GM21529 (cell line): ENCODE measurements at regions not wholly inside any gene's neighbourhood (a gene's known extent, or its start where the extent isn't known, plus 50 kb on each side); places are given as distances from the start of the nearest gene placed in this dataset.
"Not testable (repeated sequence)": the region's sequence is repeated elsewhere in the genome, so short reads cannot be mapped to it uniquely, and the experiment has no call there.

ENCODE experiments used
- ATAC-seq: cut with Tn5 transposase; IDR thresholded peaks from one replicate; pipeline ENCODE4 v1.9.1; 2021; ENCODE audit not compliant: unreplicated experiment

DNA sequence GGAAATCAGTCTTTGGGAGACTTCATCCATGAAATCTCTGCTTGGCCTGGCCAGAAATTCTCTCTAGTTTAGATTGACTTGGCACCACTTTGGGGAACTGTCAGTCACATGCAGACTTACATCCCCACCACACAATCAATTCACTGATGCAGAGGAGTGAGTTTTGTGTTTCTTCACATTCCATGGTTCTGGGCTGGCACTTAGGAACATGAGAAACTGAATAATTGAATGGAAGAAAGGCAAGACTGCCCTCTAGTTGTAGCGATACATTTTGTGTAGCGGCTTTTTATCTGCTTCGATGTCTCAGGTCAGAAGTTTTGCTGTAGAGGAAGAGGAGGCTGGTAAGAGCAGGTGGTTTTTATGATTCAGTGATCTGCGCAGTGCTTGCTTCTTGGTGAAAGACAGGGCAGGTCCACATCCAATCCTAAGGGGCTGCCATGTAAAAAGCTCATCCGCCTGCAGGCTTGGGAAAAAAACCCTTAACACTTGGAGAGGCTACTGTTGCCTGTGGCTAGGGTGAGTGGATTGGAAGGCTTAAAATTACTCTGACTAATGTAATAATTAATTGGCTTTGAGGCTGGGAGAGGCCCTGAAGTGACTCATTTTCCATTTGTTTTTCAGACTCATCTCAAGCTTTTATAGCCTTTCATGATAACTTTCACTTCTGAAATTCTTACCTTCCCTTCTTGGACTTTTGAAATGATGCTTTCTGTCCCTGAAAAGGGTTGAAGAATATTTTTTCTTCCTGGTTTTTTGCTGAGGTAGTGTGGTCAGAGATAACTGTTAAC is 75.4 kb upstream of the LPCAT1 start:
- not testable (repeated sequence) for ATAC-seq

DNA sequence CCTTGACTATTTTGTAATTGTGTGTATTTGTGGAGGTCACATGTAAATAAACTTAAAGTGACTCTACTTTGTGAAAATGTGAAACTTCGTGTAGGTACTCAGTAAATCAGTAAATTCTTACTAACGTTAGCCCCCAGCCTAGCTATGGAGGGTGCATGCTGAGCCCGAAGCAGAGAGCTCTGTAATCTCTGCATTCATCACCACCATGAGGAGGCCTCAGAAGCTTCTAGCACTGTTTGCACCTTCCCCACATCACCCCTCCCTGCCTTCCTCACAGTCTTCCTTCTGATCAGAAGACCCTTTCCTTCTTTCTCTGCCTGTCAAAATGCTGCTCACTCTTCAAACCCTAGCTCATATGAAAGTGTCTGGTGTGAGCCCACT is 73.3 kb upstream of the LPCAT1 start:
- not testable (repeated sequence) for ATAC-seq

DNA sequence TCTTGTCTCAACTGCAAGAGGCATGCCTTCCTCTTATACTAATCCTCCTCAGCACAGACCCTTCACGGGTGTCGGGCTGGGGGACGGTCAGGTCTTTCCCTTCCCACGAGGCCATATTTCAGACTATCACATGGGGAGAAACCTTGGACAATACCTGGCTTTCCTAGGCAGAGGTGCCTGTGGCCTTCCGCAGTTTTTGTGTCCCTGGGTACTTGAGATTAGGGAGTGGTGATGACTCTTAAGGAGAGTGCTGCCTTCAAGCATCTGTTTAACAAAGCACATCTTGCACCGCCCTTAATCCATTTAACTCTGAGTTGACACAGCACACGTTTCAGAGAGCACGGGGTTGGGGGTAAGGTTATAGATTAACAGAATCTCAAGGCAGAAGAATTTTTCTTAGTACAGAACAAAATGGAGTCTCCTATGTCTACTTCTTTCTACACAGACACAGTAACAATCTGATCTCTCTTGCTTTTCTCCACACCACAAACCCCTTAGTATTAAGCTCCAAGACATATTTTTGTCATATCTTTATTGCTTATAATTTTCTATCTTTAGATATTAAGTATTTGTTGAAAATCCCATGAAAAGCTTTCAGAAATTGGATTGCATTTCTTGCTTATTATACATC is 72.8 kb upstream of the LPCAT1 start:
- ATAC-seq, result not testable (repeated sequence)

DNA sequence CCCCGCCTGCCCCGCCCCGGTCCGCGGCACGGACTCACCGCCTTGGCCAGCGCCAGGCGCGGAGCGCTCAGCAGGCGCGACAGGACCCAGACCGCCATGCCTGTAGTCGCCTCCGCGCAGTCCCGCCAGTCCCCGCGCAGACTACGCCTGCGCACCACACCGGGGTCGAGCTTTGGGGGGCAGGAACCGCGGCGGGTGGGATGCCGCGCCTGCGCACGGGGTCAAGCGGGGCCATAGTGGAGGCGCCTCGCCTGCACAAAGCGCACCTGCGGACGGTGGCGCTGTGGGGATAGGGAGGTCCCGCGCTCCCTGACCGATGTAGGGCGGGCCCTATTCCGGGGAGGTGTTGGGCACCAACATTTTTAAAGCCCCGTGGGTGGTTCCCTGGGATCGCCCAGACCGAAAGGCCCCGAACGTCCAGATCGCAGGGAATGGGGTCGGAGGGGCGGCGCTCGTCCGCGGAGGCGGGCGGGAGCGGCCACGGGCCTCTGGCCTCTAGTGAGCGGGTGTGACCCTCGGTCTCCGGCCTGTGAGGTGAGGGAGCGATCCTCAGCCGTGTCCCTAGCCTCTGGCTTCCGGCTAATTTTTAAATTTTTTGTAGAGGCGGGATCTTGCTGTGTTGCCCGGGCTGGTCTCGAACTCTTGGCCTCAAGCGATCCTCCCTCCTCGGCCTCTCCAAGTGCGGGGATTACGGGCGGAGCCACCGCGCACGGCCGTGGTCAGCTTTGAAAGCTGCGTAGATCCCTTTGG is 70.8 kb upstream of the LPCAT1 start:
- peak; percentile 88 for ATAC-seq

DNA sequence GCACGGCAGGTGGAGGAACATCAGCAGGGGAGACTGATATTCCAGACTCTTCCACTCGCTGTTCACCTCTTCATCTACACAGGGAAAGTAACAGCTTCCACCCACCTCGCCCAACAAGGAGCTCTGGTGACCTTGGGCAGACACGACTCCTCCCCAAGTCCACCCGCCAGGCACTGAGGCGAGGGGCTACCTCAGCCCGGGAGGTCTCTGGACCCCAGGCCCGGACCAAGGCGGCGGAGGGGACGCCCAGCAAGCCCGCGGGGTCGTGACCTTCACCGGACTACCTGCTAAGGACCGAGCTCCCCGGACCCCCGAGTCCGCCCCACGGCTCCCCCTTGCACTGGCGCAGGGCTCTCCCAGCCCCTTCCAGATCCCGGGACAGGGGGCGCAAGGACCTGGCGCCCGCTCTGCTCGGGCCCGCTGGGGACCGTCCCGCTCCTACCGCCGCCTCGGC is 70.2 kb upstream of the LPCAT1 start:
- ATAC-seq, result peak; percentile 3

DNA sequence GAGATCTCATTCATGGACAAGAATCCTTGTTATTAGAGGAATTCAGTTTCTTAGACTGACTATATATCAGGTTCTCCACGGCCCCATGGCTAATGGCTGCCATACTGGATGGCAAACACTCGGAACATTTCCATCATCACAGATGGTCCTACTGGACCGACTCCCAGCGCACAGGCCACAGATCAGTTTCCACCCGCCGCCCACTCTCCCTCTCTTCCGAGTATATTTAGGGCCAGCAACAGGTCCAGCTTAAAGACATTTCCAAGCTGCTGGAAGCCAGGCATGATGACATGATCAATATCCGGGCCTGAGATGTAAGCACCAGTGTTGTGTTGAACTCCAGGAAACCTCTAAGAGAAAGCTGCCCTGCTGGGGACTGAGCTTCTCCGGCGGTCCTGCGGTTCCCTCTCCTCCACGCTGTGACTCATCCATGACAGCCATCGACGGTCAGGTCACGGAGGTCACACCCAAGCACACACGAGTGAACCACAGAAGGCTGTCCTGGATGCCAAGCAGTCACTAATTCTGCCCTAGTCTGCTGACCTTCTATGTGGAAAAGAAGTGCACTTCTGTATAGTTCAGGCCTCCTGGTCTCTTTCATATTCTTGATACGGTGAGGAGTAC is 64.4 kb upstream of the LPCAT1 start:
- ATAC-seq, result not testable (repeated sequence)

DNA sequence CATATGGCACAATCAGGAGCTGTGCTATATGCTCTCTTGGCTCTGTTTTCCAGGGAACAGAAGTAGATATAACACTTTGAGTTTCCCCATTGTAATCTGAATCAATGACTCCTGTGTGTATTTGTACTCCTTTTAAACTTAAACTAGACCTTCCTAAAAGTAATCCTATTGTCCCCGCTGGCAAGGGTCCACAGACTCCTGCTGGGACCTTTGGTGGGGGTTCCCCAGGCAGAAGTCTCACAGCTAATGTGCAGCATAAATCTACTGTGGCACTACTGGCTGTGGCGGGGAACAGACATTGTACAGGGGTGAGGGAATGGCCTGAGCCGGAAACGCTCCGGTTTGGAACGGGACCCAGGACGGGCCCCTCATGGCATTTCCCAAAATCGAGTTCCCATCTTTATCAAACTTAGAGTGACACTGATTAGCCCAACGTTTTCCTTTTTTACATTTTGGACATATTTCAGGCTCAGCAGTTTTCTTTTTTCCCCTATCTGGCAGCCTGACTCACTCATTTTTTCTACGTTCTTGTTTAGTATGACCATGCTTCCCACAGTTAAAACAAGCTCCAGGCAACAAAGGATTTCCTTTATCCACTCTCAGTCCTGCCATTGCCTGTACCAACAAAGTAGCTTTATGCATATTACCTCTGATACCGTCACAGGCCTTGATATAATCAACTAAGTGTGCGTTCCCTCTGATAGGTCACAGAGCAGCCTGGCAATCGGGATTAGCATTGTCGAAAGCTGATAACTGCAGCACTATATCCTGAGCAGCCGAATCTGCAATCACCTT is 59.5 kb upstream of the LPCAT1 start:
- not testable (repeated sequence) for ATAC-seq

DNA sequence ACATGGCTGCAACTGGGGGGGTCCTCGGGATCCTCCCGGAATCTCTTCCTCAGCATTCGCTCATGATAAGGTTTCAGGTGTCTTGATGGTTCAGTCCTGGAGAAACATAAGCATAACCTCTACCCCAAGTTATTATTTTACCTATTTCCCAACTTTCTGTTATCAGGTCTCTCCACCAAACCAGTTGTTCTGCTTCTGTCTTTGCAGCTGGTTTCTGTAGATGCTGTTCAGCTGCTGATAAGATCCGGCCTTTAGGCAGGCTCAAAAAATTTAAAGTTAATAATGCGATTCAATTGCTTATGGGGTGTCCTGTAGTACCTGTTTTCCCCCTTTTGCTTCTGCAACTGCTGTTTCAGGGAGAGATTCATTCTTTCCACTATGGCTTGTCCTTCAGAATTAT is 55.6 kb upstream of the LPCAT1 start:
- ATAC-seq, result not testable (repeated sequence)

DNA sequence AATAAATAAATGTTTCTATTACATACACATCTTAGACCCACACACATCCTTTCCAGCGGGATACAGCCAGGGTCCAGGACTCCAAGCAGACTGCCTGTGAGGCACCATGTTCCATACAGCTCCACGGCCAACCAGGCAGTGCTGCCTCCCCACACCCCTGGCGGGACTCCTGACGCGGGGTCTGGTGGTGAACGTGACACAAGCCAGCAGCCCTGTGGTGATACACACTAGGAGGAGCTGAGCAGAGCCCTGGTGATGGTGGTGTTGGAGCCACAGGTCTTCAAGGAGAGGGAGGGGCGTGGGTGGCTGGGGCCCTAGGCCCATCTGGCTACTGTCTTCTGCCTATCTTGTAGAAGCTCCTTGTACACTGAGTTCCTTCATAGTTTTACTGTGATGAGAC is 53.1 kb upstream of the LPCAT1 start:
- ATAC-seq, result not testable (repeated sequence)

DNA sequence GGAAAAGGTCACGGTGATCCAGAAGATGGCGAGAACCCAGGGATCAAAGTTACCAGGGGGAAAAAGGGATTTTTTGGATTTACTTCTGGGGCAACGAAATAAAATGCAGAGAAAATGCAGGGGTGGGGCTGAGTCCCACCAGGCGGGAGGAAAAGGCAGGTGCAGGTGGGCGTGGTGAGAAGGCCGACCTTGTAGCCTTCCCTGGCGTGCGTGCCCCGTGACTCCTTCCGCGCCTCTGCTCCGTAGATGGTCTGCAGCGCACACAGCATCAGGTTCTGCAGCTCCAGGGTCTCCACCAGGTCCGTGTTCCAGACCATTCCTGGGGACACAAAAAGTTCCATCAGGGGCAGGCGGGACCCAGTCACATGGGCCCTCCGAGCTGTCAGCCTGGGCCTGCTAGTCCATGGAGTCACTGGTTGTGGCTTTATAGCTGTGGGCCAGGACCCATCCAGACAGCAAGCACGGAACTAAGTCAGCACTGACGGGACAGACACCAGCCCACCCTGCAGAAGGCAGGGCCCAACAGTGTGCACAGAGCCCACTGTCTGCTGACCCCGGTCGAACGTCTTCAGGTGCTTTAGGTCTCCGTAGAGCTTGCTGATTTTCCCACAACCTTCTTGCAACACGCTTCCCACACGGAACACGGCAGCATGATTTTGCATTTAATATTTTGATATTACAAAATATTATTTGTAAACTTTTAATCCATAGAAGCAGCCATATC is 52.4 kb upstream of the LPCAT1 start:
- not testable (repeated sequence) for ATAC-seq

DNA sequence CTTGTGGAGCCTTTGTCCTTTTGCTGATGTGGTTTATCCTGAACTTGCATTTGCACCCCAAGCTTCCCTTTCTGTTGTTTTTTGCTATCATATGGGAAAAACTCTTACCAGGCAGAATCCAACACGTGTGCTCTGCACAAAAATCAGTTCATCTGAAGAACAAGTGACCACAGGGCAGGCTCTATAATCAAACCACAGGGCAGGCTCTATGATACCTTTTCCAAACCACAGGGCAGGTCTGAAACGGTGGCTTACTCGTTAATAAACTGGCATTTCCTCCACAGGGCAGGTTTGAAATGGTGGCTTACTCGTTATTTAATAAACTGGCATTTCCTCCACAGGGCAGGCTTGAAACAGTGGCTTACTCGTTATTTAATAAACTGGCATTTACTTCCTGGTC is 51.7 kb upstream of the LPCAT1 start:
- ATAC-seq, result not testable (repeated sequence)

DNA sequence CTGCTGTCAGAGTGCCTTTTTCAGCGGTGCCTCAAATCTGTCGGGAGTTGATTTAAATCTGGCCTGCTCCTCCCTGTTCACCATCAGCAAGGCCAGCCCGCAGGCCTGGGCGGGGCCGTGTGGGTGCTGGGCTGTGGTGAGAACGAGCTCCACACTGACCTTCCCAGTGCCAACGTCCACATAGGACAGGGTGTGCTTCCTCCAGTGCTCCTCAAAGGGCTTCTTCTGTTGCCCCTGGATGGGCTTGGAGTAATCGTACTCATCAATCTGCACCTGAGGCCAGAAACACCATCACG is 50.2 kb upstream of the LPCAT1 start:
- ATAC-seq, result not testable (repeated sequence)

DNA sequence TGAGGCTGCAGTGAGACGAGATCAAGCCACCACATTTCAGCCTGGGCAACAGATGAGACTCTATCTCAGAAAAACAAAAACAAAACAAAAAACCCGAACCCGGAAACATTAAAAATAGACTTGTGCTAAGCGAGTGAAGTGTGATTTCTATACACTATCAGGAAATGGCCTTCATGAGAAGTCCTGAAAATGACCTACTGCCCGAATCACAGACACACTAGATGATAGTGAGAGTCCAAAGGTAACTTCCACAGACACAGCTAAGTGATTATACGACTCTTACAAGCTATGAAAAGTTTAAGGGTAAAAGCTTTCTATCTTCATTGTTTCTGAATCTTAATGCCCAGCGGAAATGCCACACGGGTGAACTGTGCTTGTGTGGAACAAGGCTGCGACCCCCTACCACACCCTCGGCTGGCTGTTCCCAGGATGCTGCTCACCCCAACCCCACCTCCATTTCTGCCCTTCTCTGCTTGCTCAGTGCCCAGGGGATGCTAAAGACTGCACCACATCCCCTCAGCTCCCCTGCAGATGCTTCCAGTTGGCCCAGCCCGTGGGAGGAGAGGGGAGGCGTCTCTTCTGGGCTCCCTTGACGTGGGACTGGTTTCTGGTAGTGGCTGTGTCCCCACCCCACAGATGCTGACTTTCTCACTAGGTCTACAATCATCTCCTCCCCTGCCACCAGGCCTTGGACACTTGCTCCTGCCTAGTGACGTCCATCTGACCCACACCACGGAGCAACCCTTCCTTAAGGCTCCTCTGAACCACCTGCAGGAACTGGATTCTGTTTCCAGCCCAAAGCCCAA is 49.7 kb upstream of the LPCAT1 start:
- not testable (repeated sequence) for ATAC-seq
